ENCODE measurements at regions not wholly inside any gene's neighbourhood (a gene's known extent, or its start where the extent isn't known, plus 50 kb on each side); places are given as distances from the start of the nearest gene placed in this dataset.

DNA sequence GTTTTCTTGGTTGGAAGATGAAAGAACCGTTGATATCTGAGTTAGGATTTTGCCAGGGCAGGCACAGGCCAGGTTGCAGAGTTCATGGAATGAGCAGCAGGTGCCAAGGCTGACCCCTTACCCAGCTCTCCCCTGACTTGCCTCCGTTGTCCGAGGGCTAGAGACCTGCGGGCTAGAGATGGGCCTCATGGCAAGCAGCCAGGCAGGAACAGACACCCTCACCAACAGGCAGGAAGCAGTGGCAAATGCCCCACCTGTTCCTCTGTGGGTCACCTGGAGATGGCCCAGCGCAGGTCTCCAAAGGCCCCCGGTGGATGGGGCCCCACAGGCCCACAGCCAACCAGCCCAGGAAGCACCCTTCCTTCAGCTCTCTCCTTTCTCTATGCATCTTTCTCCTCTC, 186.7 kb upstream of the PMEPA1 start:
- intact Hi-C loops (cut with DNase I) = no loop called here
- H3K27ac ChIP-seq = no peak overlapping the region
- H3K9me3 ChIP-seq = no peaks in the 10 kb centered on the region
- no peaks in the 10 kb centered on the region for H3K36me3 ChIP-seq
- no peaks in the 10 kb centered on the region for H3K27me3 ChIP-seq
- TF ChIP-seq POLR2A (IDR thresholded peaks at IDR 0.05) (no peak), CTCF (IDR thresholded peaks at IDR 0.05) (no peak)
- WGBS, 2 donors = 74 to 85% methylated on average over 4 to 6 of the region's 6 CpGs
- H3K4me1 ChIP-seq = no peaks in the 10 kb centered on the region
- no peak for DNase-seq
- H3K4me3 ChIP-seq (replicated peaks in 1 of 3) = no peak overlapping the region

GRCh38 chr20:57896017-57896416, 186.2 kb upstream of the PMEPA1 start:
- intact Hi-C loops (cut with DNase I) = no loop called here
- Histone ChIP-seq H3K36me3 (no peaks in the 10 kb centered on the region), H3K9me3 (no peaks in the 10 kb centered on the region), H3K4me1 (no peaks in the 10 kb centered on the region), H3K4me3 (replicated peaks in 1 of 3) (no peak overlapping the region), H3K27ac (no peak overlapping the region), H3K27me3 (no peaks in the 10 kb centered on the region)
- no peak for TF ChIP-seq POLR2A (IDR thresholded peaks at IDR 0.05)
- no peak for TF ChIP-seq CTCF (IDR thresholded peaks at IDR 0.05)
- DNase-seq = no peak
- WGBS, 2 donors = 89 to 98% methylated on average over 5 to 8 of the region's 8 CpGs

GRCh38 chr20:57895161-57895855, 185.5 kb upstream of the PMEPA1 start:
- H3K36me3 ChIP-seq = no peaks in the 10 kb centered on the region
- H3K9me3 ChIP-seq = no peaks in the 10 kb centered on the region
- H3K4me1 ChIP-seq = no peaks in the 10 kb centered on the region
- no peak for DNase-seq
- intact Hi-C loops (cut with DNase I) = no loop called here
- WGBS, 2 donors = 91 to 92% methylated on average over 7 to 9 of the region's 9 CpGs
- no peak overlapping the region for H3K4me3 ChIP-seq (replicated peaks in 1 of 3)
- TF ChIP-seq CTCF (IDR thresholded peaks at IDR 0.05) = no peak
- no peak for TF ChIP-seq POLR2A (IDR thresholded peaks at IDR 0.05)
- H3K27ac ChIP-seq = no peak overlapping the region
- no peaks in the 10 kb centered on the region for H3K27me3 ChIP-seq

DNA sequence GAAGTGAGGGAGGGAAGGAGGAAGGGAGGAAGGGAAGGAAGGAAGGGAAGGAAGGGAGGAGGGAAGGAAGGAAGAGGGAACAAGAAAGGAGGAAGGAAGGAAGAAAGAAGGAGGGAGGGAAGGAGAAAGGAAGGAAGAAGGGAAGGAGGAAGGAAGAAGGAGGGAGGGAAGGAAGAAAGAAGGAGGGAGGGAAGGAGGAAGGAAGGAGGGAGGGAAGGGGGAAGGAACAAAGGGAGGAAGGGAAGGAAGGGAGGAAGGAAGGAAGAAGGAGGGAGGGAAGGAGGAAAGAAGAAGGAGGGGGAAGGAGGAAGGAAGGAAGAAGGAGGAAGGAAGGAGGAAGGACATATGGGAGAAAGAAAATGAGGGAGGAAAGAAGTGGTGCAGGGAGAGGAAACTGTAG, 184.7 kb upstream of the PMEPA1 start:
- no peaks in the 10 kb centered on the region for H3K9me3 ChIP-seq
- no peaks in the 10 kb centered on the region for H3K27me3 ChIP-seq
- H3K4me3 ChIP-seq (replicated peaks in 1 of 3) = no peak overlapping the region
- no peaks in the 10 kb centered on the region for H3K4me1 ChIP-seq
- no peak for TF ChIP-seq CTCF (IDR thresholded peaks at IDR 0.05)
- TF ChIP-seq POLR2A (IDR thresholded peaks at IDR 0.05) = no peak
- intact Hi-C loops (cut with DNase I) = no loop called here
- no peak for DNase-seq
- no peak overlapping the region for H3K27ac ChIP-seq
- H3K36me3 ChIP-seq = no peaks in the 10 kb centered on the region

GRCh38 chr20:57894096-57894495, 184.3 kb upstream of the PMEPA1 start:
- no peak for TF ChIP-seq POLR2A (IDR thresholded peaks at IDR 0.05)
- no peak for TF ChIP-seq CTCF (IDR thresholded peaks at IDR 0.05)
- Histone ChIP-seq H3K36me3 (no peaks in the 10 kb centered on the region), H3K27ac (no peak overlapping the region), H3K27me3 (no peaks in the 10 kb centered on the region), H3K4me3 (replicated peaks in 1 of 3) (no peak overlapping the region), H3K4me1 (no peaks in the 10 kb centered on the region), H3K9me3 (no peaks in the 10 kb centered on the region)
- WGBS, 2 donors = 82 to 85% methylated on average over 10 of the region's 10 CpGs
- no peak for DNase-seq
- intact Hi-C loops (cut with DNase I) = no loop called here
